Hematopoietic multipotent progenitor cell treated with erythropoietin and hydrocortisone succinate and interleukin-3 and kit ligand, for 17 days (in vitro differentiated cells): ENCODE measurements at regions not wholly inside any gene's neighbourhood (a gene's known extent, or its start where the extent isn't known, plus 50 kb on each side); places are given as distances from the start of the nearest gene placed in this dataset.

Experiments
- DNase-seq: peaks from one replicate; pipeline ENCODE4 v3.0.0-alpha.2; 2015; ENCODE audit warnings: low spot score

GRCh38 chr10:57017356-57018037, 656.4 kb upstream of the ZWINT start:
- no peak for DNase-seq

DNA sequence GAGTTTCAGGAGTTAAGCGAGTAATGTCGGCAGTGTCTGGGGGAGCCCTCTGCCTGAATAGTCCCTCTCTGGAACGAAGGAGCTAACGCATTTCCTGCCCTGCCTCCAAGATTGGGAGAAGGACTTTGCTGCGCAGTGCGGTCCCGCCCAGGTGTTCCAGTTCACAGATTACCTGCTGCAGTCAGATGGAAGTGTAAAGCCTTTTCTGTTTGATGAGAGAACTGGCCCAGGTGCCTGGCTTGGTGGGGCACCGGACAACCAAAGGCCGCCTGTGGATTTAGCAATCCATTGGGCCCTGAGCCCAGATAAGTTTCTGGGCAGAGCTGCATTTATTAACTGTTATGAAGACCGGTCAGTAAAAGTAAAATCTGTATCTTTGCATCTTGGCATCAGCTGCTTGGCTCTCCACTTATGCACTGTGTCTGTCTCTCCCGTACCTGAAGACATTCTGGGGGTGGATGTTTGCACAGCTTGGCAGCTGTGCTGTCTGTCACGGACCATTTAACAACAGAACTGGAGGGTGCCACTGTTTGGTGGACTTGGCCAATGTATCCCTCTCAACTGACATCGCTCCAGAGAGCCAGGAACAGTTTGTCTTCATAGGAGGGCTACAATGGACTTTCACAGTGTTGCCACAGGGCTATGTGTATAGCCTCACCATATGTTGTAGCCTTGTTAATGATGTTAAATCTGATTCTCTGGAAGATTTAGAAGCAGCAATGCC, 654.7 kb upstream of the ZWINT start:
- DNase-seq: no peak

GRCh38 chr10:57015187-57015586, 654.1 kb upstream of the ZWINT start:
- DNase-seq: no peak

- DNase-seq: no peak
Observed at GRCh38 chr10:57014758-57015157, 653.7 kb upstream of the ZWINT start.

DNA sequence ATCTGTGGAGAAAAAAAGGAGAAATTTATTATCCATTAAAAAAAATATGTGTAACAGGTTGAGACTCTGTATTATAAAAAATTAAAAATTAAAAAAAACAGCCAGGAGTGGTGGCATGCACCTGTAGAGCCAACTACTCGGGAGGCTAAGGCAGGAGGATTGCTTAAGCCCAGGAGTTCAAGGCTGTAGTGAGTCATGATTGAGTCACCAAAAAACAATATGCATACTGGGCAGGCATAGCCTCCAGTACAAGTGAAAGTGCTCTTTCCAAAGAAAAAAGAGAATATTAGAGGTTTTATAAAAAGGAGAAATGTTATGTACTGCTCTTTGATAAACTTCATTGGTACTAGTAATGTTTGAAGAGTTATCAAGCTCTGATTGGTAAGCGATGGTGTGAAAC, 647.1 kb upstream of the ZWINT start:
- no peak for DNase-seq

GRCh38 chr10:56991591-56992069, 630.6 kb upstream of the ZWINT start:
- no peak for DNase-seq

DNA sequence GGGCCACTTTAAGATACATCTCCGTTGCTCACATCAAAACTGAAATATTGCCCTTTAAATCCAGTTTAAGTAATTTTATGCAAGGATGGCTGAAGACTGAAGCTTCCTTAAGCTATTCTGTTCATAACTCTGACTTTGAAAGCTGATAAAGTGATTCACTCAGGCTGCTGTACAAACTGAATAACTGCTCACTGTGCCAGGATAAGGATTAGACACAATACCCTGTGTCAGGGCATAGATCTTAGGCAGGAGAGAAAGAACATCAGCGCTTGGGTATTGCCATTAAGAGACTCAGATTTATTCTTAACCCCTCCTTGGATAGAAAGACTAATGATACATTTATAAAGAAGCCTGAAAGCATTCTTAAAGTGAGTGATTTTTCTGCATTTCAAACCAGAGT, 614.5 kb upstream of the ZWINT start:
- DNase-seq: no peak

- no peak for DNase-seq
Observed at GRCh38 chr10:56973766-56974165, 612.7 kb upstream of the ZWINT start.

DNA sequence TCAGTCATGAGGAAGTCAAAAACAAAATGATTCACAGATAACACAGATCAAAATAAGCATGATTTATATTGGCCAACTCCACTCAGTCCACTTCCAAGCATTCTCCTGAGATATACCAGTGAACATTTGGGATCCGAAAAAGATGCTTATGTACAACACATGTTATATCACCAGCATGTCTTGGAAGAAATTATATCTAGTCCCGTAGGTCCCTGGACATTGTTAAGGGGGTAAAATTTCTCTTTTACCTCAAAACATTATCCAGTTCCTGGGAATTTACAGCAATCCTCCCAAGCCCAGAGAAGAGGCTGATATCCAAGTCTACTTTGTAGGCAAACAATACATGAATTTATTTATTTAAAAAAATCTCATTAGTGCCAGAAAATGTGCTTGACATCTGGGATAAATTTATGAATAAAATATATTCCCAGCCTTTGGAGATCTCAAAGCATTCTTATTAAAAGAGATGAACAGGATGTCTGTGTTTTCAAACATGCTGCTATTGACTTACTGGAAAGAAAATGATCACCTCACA, 582.2 kb upstream of the ZWINT start:
- DNase-seq: no peak

GRCh38 chr10:56934515-56934914, 573.5 kb upstream of the ZWINT start:
- no peak for DNase-seq

DNA sequence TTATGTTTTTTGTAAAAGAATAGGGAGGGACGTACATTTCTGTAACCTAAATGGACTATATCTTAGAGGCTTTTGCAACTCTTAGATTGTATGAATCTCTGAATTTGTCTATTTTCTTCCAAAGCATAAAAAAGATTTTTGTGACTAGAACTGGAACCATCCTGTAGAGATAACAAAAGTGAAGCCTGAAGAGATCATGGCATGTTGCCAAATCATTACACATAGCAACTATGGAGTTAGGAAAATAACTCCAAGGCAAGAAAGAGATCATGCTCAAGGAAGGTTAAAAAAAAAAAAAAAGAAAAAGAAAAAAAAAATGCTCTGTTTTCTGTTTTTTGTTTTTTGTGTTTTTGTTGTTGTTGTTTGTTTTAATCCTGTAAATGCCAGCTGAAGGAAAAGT, 567.7 kb upstream of the ZWINT start:
- DNase-seq: no peak

- no peak for DNase-seq
Observed at GRCh38 chr10:56927701-56928100, 566.6 kb upstream of the ZWINT start.

DNA sequence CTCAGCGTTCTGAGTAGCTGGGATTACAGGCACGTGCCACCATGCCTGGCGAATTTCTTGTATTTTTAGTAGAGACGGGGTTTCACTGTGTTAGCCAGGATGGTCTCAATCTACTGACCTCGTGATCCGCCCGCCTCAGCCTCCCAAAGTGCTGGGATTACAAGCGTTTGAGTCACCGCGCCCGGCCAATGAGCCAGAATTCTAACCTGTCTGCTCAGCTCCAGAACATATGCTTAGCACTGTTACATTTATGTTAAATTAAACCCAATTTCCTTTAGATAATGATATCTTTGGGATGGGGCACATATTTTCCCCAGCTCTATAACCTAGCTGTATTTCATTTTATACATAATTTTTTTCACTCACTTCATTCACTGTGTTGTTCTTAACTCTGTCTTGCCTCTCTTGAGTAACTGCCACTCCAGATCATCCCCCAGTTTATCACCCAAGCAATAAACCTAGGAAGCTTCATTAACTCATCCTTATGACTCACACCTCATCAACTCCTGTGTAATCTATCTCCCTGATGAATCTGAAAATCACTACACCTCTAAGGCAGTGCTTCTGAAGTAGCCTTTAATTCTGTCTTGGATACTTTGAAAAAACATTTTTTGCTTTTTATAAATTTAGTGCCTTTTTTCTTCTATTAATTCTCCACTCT, 559.7 kb upstream of the ZWINT start:
- DNase-seq: no peak

- DNase-seq: no peak
Observed at GRCh38 chr10:56912043-56912442, 551.0 kb upstream of the ZWINT start.

GRCh38 chr10:56905051-56905450, 544.0 kb upstream of the ZWINT start:
- DNase-seq: no peak

- no peak for DNase-seq
Observed at GRCh38 chr10:56902554-56902953, 541.5 kb upstream of the ZWINT start.

- DNase-seq: no peak
Observed at GRCh38 chr10:56895306-56895705, 534.2 kb upstream of the ZWINT start.

- DNase-seq: no peak
Observed at GRCh38 chr10:56881218-56881617, 520.2 kb upstream of the ZWINT start.

DNA sequence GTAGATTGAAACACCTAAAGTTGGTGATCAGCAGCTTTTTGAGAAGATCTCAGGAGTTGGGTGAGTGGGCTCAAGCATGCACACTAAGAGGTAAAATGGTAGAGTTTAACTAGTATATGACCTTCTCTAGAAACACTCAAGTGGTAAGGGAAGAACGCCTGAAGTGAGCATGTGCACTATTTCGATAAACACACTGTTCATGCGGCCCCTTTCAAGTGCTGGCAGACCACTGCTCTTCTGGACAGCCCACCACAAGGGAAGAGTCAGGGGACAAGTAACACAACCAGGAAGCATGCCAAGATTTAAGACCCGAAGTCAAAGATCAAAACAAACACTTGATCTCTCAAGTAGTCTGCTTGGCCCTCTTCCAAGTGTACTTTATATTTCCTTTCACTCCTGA, 519.5 kb upstream of the ZWINT start:
- DNase-seq: no peak

DNA sequence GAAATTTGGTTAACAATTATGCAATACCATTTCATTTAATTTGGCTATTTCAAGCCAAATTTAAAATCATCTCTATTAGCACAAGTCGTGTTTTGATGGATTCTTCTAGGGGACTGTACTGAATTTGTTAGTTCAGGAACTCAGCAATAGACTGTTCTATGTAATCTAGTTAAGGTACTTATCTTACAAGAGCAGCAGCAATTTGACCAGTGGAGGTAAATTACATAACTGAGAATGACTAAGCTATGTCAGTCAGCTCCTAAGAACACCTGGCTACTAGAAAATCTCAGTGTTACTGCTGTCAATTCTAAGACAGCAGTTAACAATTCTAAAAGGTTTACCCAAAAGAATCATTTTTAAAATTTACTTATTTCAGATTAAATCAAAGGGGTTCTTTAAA, 513.9 kb upstream of the ZWINT start:
- DNase-seq: no peak

GRCh38 chr10:56871160-56871668, 510.2 kb upstream of the ZWINT start:
- no peak for DNase-seq

- DNase-seq: no peak
Observed at GRCh38 chr10:56867236-56867635, 506.2 kb upstream of the ZWINT start.

DNA sequence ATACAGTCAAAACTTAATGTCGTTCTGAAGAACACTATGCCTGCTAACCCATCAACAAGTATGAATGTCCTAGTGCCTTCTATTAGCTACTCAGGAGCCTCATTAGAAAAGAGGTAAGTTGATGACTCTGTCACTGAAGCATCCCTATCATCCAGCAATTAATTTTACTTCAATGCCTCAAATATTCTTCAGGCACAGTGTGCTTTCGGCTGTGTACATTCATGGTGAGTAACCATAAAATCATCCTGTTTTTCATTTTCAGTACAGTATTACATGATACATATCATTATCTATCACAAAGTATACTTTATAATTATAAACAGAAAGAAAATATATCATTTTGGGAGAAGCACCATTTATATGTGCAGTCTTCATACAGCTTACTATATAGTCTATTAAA, 495.5 kb upstream of the ZWINT start:
- DNase-seq: no peak
